ENCODE measurements at regions not wholly inside any gene's neighbourhood (a gene's known extent, or its start where the extent isn't known, plus 50 kb on each side); places are given as distances from the start of the nearest gene placed in this dataset.
A peak's percentile ranks its signal among the peaks of the same experiment; 100 is the strongest.

- no peak for DNase-seq
These were observed 126.9 kb downstream of the SETD4 start for GRCh38 chr21:35933466-35933865.

GRCh38 chr21:35932232-35932911, 128.0 kb downstream of the SETD4 start:
- peak; percentile 44 for DNase-seq

GRCh38 chr21:35929901-35930300, 130.4 kb downstream of the SETD4 start:
- DNase-seq = no peak

- no peak for DNase-seq
These were observed 133.1 kb downstream of the SETD4 start for GRCh38 chr21:35927262-35927661.

DNA sequence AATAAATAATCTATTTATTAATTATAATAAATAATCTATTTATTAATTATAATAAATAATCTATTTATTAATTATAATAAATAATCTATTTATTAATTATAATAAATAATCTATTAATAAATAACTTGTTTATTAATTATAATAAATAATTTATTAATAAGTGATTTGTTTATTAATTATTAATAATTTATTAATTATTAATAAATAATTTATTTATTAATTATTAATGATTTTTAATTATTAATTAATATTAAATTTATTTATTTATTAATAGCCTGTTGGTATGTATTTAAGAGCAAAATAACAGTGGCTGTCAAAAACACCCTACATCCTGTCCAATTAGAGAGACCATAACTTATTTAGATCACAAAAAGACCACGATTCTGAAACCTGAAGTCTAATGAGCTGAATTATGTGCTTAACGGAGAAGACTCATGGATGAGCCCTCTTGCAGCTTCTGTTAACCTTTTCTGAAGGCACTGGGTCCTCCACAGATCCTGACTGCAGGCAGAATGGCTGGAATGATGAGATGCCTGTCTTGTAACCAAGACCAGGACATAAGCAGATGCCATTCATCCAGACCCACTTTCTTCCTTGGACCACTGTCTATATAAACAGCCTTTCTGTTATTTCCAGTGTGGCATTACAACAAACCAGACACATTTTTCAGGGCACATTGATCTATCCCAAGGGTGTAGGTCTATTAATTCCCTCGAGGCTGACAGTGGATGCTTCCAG, 134.2 kb downstream of the SETD4 start:
- no peak for DNase-seq

DNA sequence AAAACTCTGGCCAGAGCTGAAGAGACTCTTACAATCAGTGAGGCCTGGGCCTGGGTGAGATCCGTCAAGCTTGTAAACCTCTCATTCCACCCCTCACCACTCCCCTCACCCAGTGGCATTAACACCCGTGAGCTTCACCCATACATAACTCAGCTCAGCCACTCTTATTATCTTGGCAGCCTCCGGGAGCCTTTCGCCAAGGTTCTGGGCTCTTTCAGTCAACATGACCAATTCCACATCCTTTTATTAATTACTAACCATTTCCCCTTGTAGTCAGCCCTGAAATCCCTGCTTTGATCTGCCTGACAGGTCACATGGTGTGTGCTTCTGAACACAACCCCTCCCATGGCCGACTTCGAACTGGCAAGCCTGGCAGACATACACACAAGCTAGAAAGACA, 134.8 kb downstream of the SETD4 start:
- no peak for DNase-seq

DNA sequence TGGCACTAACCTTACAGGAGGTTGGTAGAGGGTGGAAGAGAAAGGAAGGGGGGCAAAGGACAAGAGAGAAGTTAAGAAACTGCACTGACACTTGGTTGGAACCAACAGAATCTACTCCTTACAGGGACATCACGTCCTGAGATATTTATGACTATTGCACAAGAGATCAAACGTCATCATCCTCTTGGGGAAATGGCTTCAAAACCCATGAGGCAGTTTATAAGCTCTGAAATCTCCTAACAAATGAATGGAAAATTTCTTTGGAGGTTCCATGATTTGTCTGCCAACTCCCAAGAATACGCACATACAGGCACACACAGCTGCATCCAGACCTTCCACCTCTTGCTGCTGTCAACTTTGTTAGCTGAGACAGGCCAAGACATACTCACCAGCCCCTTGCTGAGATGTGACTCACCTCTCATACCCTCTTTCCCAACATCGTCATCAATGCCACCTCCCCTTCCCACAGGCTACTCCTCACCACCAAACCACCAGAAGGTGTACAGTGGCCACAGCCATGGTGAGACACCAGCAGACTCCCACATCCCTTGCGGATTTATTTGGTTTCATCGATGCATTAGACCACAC, 135.5 kb downstream of the SETD4 start:
- no peak for DNase-seq

- no peak for DNase-seq
These were observed 136.4 kb downstream of the SETD4 start for GRCh38 chr21:35923971-35924370.

- no peak for DNase-seq
These were observed 137.7 kb downstream of the SETD4 start for GRCh38 chr21:35922618-35923017.

DNA sequence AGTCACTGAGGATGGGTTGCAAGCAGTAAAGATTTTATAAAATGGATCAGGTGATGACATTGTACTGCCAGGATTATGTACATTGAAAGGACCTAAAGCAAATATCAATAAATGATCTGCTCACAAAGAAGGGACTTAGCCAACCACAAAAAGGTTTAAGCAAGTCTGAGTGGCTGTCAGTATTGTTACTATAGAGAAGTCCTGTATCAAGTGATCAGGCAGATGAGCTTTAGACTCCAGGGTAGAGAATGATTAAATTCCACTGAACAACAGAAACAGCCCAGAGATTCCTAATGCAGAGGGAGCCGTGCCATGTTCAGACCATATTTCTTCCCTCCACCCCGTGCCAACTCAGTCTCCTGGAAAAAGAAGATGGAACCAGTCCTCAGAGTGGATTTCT, 138.9 kb downstream of the SETD4 start:
- no peak for DNase-seq

DNA sequence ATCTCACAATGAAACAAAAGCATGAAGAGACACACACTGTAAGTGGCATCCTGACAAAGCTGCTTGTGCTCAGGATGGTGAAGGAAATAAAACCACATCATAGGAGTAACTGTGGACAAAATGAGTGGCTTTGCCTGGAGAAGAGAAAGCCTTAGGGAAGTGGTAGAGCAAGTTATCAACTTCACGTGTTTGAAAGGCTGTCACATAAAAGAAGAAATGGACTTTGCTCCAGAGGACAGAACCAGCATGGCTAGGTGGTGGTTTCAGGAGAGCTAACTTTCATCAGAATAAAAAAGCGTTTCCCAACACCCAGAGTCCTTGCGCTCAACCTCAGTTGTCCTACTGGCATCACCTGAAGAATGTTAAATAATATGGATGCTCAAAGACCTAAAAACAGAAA, 139.9 kb downstream of the SETD4 start:
- no peak for DNase-seq

- DNase-seq = no peak
These were observed 145.3 kb downstream of the SETD4 start for GRCh38 chr21:35915030-35915429.

- DNase-seq = no peak
These were observed 148.7 kb downstream of the SETD4 start for GRCh38 chr21:35911412-35912191.

GRCh38 chr21:35909456-35910223, 150.7 kb downstream of the SETD4 start:
- DNase-seq = no peak

GRCh38 chr21:35908311-35909078, 151.8 kb downstream of the SETD4 start:
- no peak for DNase-seq

DNA sequence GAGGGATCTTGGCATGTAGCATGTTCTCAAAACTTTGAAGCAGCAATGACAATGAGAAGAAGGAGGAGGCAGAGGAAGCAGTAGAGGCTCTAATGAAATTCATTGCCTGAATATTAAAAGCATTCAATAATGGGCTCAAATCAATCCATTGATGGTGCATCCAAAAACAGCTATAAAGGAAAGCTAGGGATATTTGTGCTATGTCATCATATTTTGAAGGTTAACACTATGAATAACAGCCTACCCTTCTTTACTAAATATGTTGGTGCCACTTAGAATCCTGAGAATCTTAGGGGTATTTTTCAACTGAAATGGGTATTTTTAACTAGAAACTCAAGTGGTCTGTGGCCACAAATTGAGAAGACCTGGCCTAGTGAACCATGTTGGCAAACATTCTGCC, 153.7 kb downstream of the SETD4 start:
- DNase-seq = no peak

- DNase-seq = no peak
These were observed 154.4 kb downstream of the SETD4 start for GRCh38 chr21:35905963-35906345.

DNA sequence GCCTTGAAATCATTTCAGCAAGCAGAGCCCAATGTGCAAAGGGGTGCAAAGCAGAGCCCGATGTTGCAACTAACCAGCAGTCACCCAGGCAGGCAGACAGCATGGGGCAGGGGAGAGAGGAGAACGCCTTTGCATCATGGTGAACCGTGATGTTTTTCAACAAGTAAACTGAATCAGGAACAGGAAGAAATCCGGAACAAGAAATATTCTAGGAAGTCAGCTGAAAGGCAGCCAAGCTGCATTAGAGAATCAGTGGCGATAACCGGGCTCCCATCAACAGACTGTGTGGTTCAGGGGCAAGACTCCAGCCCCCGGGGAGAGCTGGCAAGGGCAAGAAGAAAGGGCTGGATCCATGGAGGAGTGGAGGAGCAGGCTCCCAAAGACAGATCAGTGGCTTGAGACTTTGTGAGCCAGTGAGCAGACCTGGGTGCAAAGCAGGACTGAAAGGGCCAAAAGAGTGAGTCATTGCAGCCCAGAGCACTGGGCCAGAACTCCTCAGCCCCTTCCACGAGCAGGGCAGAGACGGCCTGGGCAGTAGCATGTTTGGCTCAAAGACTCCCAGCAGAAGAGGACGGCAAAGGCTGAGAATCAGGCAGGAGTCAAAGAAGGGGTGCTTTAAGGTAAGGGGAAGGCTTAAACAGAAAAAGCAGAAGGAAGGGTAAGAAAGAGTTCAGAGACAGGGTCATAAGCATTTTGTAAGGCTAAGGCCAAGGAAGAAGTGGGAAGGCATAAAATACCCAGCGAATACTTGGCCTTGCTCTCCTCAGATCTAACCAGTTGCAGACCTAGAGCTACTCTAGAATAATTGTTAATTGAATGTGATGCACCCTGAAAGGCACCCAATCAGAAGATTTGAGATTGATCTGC, 155.0 kb downstream of the SETD4 start:
- no peak for DNase-seq

DNA sequence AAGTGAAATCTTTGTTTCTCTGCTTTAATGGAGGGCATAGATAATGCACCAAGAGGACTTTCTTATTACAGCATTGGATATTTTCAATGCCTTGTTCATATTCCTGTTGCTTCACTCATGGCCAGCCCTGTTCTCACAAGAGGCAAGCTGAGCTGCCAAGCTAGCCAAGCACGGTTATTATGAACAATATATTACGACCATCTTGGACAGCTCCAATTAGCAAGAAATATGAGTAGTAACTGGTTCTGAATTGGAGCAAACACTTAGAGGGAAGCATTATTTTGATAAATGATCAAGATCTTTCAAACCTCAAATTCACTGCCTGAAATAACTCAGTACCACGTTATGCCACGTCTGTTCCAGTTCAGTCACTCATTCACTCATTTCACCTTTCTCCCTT, 159.8 kb downstream of the SETD4 start:
- no peak for DNase-seq

DNA sequence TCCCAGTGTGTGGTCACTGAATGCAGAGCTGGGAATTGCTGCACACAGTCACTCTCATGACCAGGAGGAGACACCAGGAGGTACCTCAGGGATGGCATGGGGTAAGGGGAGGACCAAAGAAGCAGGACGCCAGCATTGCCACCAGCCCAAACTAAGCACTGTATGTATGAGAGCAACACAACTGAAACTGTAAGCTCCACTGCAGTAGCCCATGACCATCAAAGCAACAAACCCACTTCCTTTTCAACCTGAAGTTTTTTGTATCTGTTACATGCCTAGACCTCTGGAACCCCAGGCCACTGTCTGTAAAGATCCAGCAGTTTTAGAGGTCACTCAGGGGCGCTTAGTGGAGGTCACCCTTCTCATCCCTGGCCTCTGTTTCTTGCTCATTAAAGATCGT, 164.3 kb downstream of the SETD4 start:
- no peak for DNase-seq

All from occipital lobe (tissue), 1 donor.